ENCODE measurements at regions not wholly inside any gene's neighbourhood (a gene's known extent, or its start where the extent isn't known, plus 50 kb on each side); places are given as distances from the start of the nearest gene placed in this dataset.
A peak's percentile ranks its signal among the peaks of the same experiment; 100 is the strongest.
"Not testable (repeated sequence)": the region's sequence is repeated elsewhere in the genome, so short reads cannot be mapped to it uniquely, and the experiment has no call there.

GRCh38 chr10:78332657-78333056 lies 299.0 kb downstream of the RPS24 start:
- H3K4me3 Mint-ChIP-seq = no peak overlapping the region
- intact Hi-C loops (cut with micrococcal nuclease) = no loop called here
- CTCF ChIA-PET = no interaction called here
- H3K27ac Mint-ChIP-seq = no peak overlapping the region
- H3K36me3 Mint-ChIP-seq = no peaks in the 10 kb centered on the region
- H3K4me1 Mint-ChIP-seq (ENCODE audit: low read depth) = no peaks in the 10 kb centered on the region
- peaks cover 2% of the 10 kb centered on the region for H3K27me3 Mint-ChIP-seq
- POLR2A ChIA-PET = no interaction called here
- H3K9me3 Mint-ChIP-seq = peaks cover 3% of the 10 kb centered on the region
- no peak for DNase-seq

GRCh38 chr10:78333362-78334143 lies 299.9 kb downstream of the RPS24 start:
- POLR2A ChIA-PET = no interaction called here
- peaks cover 2% of the 10 kb centered on the region for H3K27me3 Mint-ChIP-seq
- intact Hi-C loops (cut with micrococcal nuclease) = no loop called here

DNA sequence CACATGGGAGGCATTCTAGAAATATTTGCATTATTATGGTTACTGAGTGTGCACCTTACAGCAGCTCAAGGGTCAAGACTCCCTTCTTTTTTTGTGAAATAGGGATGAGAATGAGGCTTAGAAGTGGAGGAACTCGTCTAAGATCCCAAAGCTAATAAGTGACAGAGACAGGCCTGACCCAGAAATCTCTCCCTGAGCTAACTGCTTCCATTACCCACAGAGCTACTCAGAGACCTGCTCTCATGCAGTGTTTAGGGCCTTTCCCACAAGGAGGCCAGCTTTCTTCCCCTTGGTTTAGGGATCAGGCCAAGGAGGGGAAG lies 301.7 kb downstream of the RPS24 start:
- no peak for DNase-seq
- Mint-ChIP-seq H3K27ac (no peak overlapping the region), H3K9me3 (no peaks in the 10 kb centered on the region), H3K4me3 (no peak overlapping the region), H3K27me3 (peaks cover 2% of the 10 kb centered on the region), H3K36me3 (no peaks in the 10 kb centered on the region), H3K4me1 (ENCODE audit: low read depth) (no peaks in the 10 kb centered on the region)
- intact Hi-C loops (cut with micrococcal nuclease) = no loop called here
- ChIA-PET CTCF (no interaction called here), POLR2A (interaction anchor here (1.3 kb wide), 1 partner anchor 23 kb away, joined by 3 read pairs; no protein-coding TSS in a partner anchor)

More at GRCh38 chr10:78333362-78334143, 299.9 kb downstream of the RPS24 start:
- DNase-seq = no peak
- no peak overlapping the region for H3K4me3 Mint-ChIP-seq
- CTCF ChIA-PET = no interaction called here
- no peaks in the 10 kb centered on the region for H3K36me3 Mint-ChIP-seq
- H3K9me3 Mint-ChIP-seq = no peaks in the 10 kb centered on the region
- no peaks in the 10 kb centered on the region for H3K4me1 Mint-ChIP-seq (ENCODE audit: low read depth)
- no peak overlapping the region for H3K27ac Mint-ChIP-seq

DNA sequence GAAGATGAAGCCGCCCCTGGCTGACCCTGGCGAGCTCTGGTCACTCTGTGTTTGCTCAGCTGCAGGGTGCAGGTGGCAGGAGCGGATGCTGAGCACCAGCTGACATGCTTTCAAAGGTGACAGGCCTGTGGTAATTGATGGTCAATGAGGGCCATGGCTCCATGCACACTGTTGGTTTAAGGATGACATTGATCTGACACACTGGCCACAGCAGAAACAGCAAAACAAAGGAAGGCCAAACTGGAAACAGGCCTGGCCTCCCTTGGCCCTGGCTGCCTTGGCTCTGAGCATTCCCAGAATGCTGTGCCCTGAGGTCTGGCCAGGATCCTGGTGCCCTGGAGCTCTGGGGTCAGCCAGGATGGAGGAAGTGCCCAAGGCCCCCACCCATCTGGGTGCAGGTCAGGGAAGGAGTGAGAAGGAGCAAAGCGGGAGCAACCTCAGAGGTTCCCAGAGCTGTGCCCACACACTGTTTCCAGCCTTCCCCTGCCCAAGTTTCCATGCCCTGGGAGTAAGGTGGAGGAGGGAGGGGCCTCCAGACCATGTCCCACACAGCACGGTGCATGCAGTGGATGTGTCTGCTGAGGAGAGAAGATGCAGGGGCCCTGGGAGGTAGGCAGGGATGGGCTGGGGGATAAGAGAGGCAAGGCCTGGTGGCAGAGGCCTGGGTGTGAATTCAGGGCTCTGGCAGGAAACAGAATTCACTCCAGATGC lies 302.2 kb downstream of the RPS24 start:
- no peak for DNase-seq
- POLR2A ChIA-PET = no interaction called here
- no peaks in the 10 kb centered on the region for H3K27me3 Mint-ChIP-seq
- intact Hi-C loops (cut with micrococcal nuclease) = no loop called here
- H3K9me3 Mint-ChIP-seq = no peaks in the 10 kb centered on the region
- no peaks in the 10 kb centered on the region for H3K4me1 Mint-ChIP-seq (ENCODE audit: low read depth)
- no peak overlapping the region for H3K4me3 Mint-ChIP-seq
- CTCF ChIA-PET = no interaction called here
- no peaks in the 10 kb centered on the region for H3K36me3 Mint-ChIP-seq
- no peak overlapping the region for H3K27ac Mint-ChIP-seq

GRCh38 chr10:78336402-78336791 lies 302.7 kb downstream of the RPS24 start:
- DNase-seq = no peak
- Mint-ChIP-seq H3K4me3 (no peak overlapping the region), H3K4me1 (ENCODE audit: low read depth) (no peaks in the 10 kb centered on the region), H3K27ac (no peak overlapping the region), H3K27me3 (no peaks in the 10 kb centered on the region), H3K36me3 (no peaks in the 10 kb centered on the region), H3K9me3 (no peaks in the 10 kb centered on the region)
- ChIA-PET CTCF (no interaction called here), POLR2A (no interaction called here)
- intact Hi-C loops (cut with micrococcal nuclease) = no loop called here

DNA sequence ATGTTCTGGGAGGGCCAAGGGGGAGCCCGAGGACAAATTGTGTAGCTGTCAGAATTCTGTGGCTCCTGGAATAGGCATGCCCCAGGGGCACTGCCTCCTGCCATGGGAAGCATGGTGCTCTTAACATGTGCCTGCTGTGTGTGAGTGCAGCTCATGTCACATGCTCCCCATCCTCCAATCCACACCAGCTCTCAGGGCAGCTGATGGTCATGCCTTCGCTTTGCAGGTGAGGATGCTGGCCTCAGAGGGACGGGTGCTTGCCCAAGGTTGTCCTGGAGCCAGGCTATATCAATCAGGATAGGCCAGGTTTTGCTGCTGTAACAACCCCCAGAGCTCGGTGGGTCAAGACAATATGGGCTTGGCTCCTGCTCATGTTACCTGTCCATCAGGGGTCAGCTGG lies 303.4 kb downstream of the RPS24 start:
- POLR2A ChIA-PET = no interaction called here

GRCh38 chr10:78337646-78338391 lies 304.2 kb downstream of the RPS24 start:
- H3K36me3 Mint-ChIP-seq = no peaks in the 10 kb centered on the region
- no peaks in the 10 kb centered on the region for H3K27me3 Mint-ChIP-seq
- intact Hi-C loops (cut with micrococcal nuclease) = no loop called here
- DNase-seq = no peak
- no peaks in the 10 kb centered on the region for H3K9me3 Mint-ChIP-seq
- no peak overlapping the region for H3K27ac Mint-ChIP-seq
- no peaks in the 10 kb centered on the region for H3K4me1 Mint-ChIP-seq (ENCODE audit: low read depth)
- H3K4me3 Mint-ChIP-seq = no peak overlapping the region
- POLR2A ChIA-PET = no interaction called here
- CTCF ChIA-PET = no interaction called here

More for the DNA sequence above, 303.4 kb downstream of the RPS24 start:
- H3K9me3 Mint-ChIP-seq = no peaks in the 10 kb centered on the region
- no peaks in the 10 kb centered on the region for H3K4me1 Mint-ChIP-seq (ENCODE audit: low read depth)
- H3K27me3 Mint-ChIP-seq = no peaks in the 10 kb centered on the region
- CTCF ChIA-PET = no interaction called here
- DNase-seq = no peak
- H3K27ac Mint-ChIP-seq = no peak overlapping the region
- no peaks in the 10 kb centered on the region for H3K36me3 Mint-ChIP-seq
- no peak overlapping the region for H3K4me3 Mint-ChIP-seq
- intact Hi-C loops (cut with micrococcal nuclease) = no loop called here

DNA sequence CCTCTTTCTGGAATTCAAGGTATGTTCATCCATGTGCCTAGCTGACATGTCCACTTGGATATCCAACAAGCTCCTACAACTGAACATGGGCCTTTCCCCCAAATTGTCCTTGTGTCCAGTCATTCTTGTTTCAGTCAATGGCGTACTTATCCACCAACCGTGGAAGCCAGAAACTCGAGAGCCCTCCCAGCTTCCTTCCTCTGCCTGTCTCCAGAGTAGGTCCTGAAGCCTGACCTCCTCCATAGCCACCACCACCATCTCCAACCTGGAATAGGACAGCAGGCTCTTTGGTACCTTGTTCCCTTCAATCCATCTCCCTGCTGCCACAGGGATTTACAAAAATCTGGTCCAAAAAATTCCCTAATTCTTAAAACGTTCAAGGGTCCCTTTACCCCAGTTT lies 305.1 kb downstream of the RPS24 start:
- no peak overlapping the region for H3K27ac Mint-ChIP-seq
- no peak for DNase-seq
- H3K27me3 Mint-ChIP-seq = no peaks in the 10 kb centered on the region
- no peaks in the 10 kb centered on the region for H3K9me3 Mint-ChIP-seq
- intact Hi-C loops (cut with micrococcal nuclease) = no loop called here
- no peak overlapping the region for H3K4me3 Mint-ChIP-seq
- ChIA-PET POLR2A (no interaction called here), CTCF (no interaction called here)
- no peaks in the 10 kb centered on the region for H3K36me3 Mint-ChIP-seq
- H3K4me1 Mint-ChIP-seq (ENCODE audit: low read depth) = no peaks in the 10 kb centered on the region

GRCh38 chr10:78339251-78339650 lies 305.6 kb downstream of the RPS24 start:
- Mint-ChIP-seq H3K27me3 (no peaks in the 10 kb centered on the region), H3K4me1 (ENCODE audit: low read depth) (no peaks in the 10 kb centered on the region), H3K9me3 (no peaks in the 10 kb centered on the region), H3K36me3 (no peaks in the 10 kb centered on the region), H3K27ac (no peak overlapping the region), H3K4me3 (no peak overlapping the region)
- intact Hi-C loops (cut with micrococcal nuclease) = no loop called here
- ChIA-PET CTCF (no interaction called here), POLR2A (no interaction called here)
- no peak for DNase-seq

- intact Hi-C loops (cut with micrococcal nuclease) = no loop called here
- H3K4me1 Mint-ChIP-seq (ENCODE audit: low read depth) = no peaks in the 10 kb centered on the region
- H3K4me3 Mint-ChIP-seq = no peak overlapping the region
- H3K36me3 Mint-ChIP-seq = no peaks in the 10 kb centered on the region
- H3K27ac Mint-ChIP-seq = no peak overlapping the region
- POLR2A ChIA-PET = no interaction called here
- H3K27me3 Mint-ChIP-seq = no peaks in the 10 kb centered on the region
- DNase-seq = peak; percentile 2
- CTCF ChIA-PET = no interaction called here
- no peaks in the 10 kb centered on the region for H3K9me3 Mint-ChIP-seq
Measured at GRCh38 chr10:78341953-78342614, 308.4 kb downstream of the RPS24 start.

DNA sequence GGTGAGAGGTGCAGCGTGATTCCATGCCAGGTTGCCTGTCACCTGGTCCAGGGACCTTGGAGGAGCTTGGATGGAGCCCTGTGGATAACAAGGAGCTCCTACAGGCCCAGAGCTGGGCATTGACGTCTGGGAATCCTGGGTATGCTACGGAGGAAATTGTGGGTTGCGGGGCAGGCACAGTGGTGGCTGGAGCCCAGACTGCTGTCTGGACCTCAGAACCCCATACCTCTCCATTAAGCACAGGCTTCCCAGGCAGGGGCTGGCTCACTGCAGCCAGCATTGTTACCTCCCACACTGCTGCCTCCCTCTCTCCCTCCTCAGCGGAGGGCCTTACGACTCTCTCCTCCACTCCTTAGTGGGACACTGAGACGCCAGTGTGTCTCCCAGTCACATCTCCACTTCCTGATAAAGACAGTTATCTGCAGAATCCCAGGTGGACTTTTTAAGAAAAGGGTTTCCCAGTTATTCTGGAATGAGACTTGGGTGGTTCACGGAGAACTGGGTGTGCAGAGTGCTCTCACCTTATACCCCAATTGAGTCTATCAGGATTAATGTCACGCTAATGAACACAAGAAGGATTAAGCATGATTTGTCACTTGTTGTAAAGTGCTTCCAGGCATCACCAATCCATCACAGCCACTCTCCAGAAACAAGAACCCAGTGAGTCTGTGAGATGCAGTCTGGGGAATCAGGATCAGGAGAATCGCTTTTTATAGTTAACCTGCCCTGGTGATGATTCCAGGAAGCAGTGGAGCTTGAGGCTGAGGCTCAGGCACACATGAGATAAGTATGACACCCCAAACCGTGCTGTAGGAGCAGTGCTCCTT lies 309.4 kb downstream of the RPS24 start:
- Mint-ChIP-seq H3K36me3 (no peaks in the 10 kb centered on the region), H3K27ac (no peak overlapping the region), H3K27me3 (peaks cover 3% of the 10 kb centered on the region), H3K4me1 (ENCODE audit: low read depth) (no peaks in the 10 kb centered on the region), H3K4me3 (no peak overlapping the region), H3K9me3 (no peaks in the 10 kb centered on the region)
- ChIA-PET POLR2A (no interaction called here), CTCF (no interaction called here)
- DNase-seq = no peak
- intact Hi-C loops (cut with micrococcal nuclease) = no loop called here

DNA sequence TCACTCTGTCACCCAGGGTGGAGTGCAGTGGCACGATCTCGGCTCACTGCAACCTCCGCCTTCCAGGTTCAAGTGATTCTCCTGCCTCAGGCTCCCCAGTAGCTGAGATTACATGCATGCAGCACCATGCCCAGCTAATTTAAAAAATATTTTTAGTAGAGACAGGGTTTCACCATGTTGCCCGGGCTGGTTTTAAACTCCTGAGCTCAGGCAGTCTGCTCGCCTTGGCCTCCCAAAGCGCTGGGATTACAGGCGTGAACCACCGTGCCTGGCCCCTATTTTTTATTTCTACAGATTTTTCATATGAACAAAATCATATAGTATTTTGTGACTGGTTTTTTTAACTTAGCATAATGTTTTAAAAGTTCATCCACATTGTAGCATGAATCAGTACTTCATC lies 310.6 kb downstream of the RPS24 start:
- H3K4me1 Mint-ChIP-seq (ENCODE audit: low read depth); POLR2A ChIA-PET; H3K27ac Mint-ChIP-seq; H3K36me3 Mint-ChIP-seq; intact Hi-C loops (cut with micrococcal nuclease); DNase-seq; H3K9me3 Mint-ChIP-seq; CTCF ChIA-PET; H3K27me3 Mint-ChIP-seq; H3K4me3 Mint-ChIP-seq: not testable (repeated sequence)
